Psoas muscle (tissue), 7 donors: ENCODE measurements at regions not wholly inside any gene's neighbourhood (a gene's known extent, or its start where the extent isn't known, plus 50 kb on each side); places are given as distances from the start of the nearest gene placed in this dataset.

Experiments
- ATAC-seq, 4 donors: fragments of 200-7000 bp; cut with Tn5 transposase; one replicate each; pipeline ENCODE4 v1.9.1; 2020; ENCODE audit warnings: moderate library complexity in 3 of 4, mild to moderate bottlenecking in 2 of 4
- DNase-seq, 2 donors: peaks; one replicate each; pipeline ENCODE4 v3.0.0-alpha.2; 2020
- H3K27ac ChIP-seq: fragments of 200-600 bp; one replicate; pipeline ENCODE4 v1.8.0; 2022
- H3K27me3 ChIP-seq, 3 donors: fragments of 200-600 bp in 1 of 3; one replicate each; pipeline versions ENCODE4 v1.6.1 to v1.8.0; 2013 to 2022; ENCODE audit warnings: low read length in 2 of 3, mild to moderate bottlenecking in 2 of 3, moderate library complexity in 1 of 3; ENCODE audit not compliant: insufficient read depth in 3 of 3
- H3K36me3 ChIP-seq, 2 donors: fragments of 200-600 bp in 1 of 2; one replicate each; pipeline versions ENCODE4 v1.6.1 to v1.8.0; 2013 to 2022; ENCODE audit warnings: low read depth in 1 of 2, mild to moderate bottlenecking in 1 of 2, moderate library complexity in 1 of 2; ENCODE audit not compliant: insufficient read depth in 1 of 2
- H3K4me1 ChIP-seq: fragments of 200-600 bp; one replicate; pipeline ENCODE4 v1.8.0; 2022
- H3K4me3 ChIP-seq: fragments of 200-600 bp; one replicate; pipeline ENCODE4 v1.8.0; 2022; ENCODE audit warnings: mild to moderate bottlenecking
- H3K9me3 ChIP-seq: fragments of 200-600 bp; one replicate; pipeline ENCODE4 v1.8.0; 2022
- WGBS, 3 donors: extraction: QIAGEN DNeasy Blood & Tissue Kit; methylation state at CpG; one replicate each; pipeline versions ENCODE4 v1.1.6 to v1.1.7; 2013; 5-methylcytosine and 5-hydroxymethylcytosine counted together
- intact Hi-C, 2 donors: fragments of 100-400 bp; cut with DNase I; formaldehyde crosslinking; loops; one replicate each; pipeline versions ENCODE4 v1.11.0 to v1.14.2; 2022
- TF ChIP-seq, protein P1 (sequence below): fragments of 200-600 bp; IDR thresholded peaks from one replicate; pipeline ENCODE4 v1.8.0; 2022; ENCODE audit warnings: antibody characterized with exemption
- donor health status: healthy with polysubstance abuse.
- donor health status: DM: no; HTN: no; CAD: no; lungs with moderate emphysema.
- donor health status: Bipolar disorder and iron deficiency.
- donor health status: healthy.
- donor health status: DM: yes; HTN: yes; CAD: no.
- donor health status: DM: no; HTN: no; CAD: no.
- donor health status: DM: yes; HTN: yes; CAD: no.

DNA sequence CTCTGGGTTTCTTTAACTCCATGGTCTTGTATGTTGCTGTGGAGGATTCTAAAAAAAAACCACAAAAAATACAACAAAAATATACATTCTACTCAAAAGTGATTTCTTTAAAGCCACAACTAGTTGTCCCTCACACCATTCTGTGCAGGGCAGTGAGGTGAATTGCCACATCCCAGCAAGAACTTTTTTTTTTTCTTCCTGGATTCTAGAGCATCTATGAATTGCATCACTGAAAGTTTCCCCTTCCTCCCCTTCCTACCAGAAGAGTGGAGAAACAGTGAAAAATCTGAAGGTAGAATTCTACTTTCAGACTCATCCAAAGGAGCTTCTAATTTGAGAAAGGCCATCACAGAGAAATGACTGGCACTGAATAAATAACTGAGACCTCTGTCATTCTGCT, 395.3 kb downstream of the AEBP2 start:
- Histone ChIP-seq H3K4me1 (no peaks in the 10 kb centered on the region), H3K36me3 (no peaks in the 10 kb centered on the region), H3K27me3 (no peaks in the 10 kb centered on the region), H3K9me3 (no peaks in the 10 kb centered on the region), H3K27ac (no peak overlapping the region), H3K4me3 (no peak overlapping the region)
- intact Hi-C loops: no loop called here
- TF ChIP-seq, protein P1, sequence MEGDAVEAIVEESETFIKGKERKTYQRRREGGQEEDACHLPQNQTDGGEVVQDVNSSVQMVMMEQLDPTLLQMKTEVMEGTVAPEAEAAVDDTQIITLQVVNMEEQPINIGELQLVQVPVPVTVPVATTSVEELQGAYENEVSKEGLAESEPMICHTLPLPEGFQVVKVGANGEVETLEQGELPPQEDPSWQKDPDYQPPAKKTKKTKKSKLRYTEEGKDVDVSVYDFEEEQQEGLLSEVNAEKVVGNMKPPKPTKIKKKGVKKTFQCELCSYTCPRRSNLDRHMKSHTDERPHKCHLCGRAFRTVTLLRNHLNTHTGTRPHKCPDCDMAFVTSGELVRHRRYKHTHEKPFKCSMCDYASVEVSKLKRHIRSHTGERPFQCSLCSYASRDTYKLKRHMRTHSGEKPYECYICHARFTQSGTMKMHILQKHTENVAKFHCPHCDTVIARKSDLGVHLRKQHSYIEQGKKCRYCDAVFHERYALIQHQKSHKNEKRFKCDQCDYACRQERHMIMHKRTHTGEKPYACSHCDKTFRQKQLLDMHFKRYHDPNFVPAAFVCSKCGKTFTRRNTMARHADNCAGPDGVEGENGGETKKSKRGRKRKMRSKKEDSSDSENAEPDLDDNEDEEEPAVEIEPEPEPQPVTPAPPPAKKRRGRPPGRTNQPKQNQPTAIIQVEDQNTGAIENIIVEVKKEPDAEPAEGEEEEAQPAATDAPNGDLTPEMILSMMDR: no peak
- DNase-seq (no peak), ATAC-seq (no peak)

DNA sequence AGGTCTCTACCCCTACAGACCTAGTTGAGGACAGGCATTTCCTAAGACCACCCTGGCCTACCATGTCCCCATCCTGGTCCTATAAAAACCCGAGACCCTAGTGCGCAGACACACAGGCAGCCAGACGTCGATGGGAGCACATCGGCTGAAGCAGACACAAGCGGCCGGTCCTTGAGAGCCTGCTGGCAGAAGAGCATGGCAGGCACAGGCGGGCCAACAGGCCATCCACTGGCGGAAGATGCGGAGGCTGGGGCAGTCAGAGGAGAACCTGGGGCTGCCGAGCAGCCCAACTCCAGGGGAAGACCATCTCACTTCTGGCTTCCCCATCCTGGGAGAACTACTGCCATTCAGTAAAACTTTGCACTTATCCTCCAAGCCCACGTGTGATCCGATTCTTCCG, 396.8 kb downstream of the AEBP2 start:
- ATAC-seq (no peak), DNase-seq (no peak)
- no peak overlapping the region for H3K27ac ChIP-seq
- TF ChIP-seq, protein P1: no peak
- no peaks in the 10 kb centered on the region for H3K9me3 ChIP-seq
- H3K4me1 ChIP-seq: no peaks in the 10 kb centered on the region
- no peak overlapping the region for H3K4me3 ChIP-seq
- no peaks in the 10 kb centered on the region for H3K36me3 ChIP-seq
- 97 to 98% (median 98%) methylated on average over 14 of the region's 14 CpGs for WGBS, 3 donors
- no peaks in the 10 kb centered on the region for H3K27me3 ChIP-seq
- intact Hi-C loops: no loop called here

DNA sequence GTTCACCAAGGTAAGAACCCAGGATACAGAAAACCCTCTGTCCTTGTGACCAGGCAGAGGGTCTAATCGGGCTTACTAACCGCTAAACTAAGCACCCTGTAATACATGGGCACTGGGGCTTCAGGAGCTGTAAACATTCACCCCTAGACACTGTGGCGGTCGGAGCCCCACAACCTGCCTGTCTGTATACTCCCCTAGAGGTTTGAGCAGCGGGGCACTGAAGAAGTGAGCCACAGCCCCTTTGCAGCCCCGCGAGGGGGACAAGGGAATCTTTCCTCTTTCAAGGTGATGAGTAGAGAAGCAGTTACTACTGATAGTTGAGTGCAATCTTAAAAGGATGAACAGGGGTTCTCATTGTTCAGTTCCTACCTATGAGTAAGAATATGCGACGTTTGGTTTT, 397.2 kb downstream of the AEBP2 start:
- TF ChIP-seq, protein P1: no peak
- no peak for ATAC-seq
- no peak for DNase-seq
- no peak overlapping the region for H3K27ac ChIP-seq
- no peaks in the 10 kb centered on the region for H3K9me3 ChIP-seq
- intact Hi-C loops: no loop called here
- H3K36me3 ChIP-seq: no peaks in the 10 kb centered on the region
- H3K27me3 ChIP-seq: no peaks in the 10 kb centered on the region
- WGBS, 3 donors: 92 to 95% (median 95%) methylated on average over 9 of the region's 9 CpGs
- H3K4me1 ChIP-seq: no peaks in the 10 kb centered on the region
- H3K4me3 ChIP-seq: no peak overlapping the region

- Histone ChIP-seq H3K27me3 (no peaks in the 10 kb centered on the region), H3K4me3 (no peak overlapping the region), H3K27ac (no peak overlapping the region), H3K36me3 (no peaks in the 10 kb centered on the region), H3K9me3 (no peaks in the 10 kb centered on the region), H3K4me1 (no peaks in the 10 kb centered on the region)
- TF ChIP-seq, protein P1: no peak
- no peak for DNase-seq
- 61 to 70% (median 64%) methylated on average over 3 of the region's 3 CpGs for WGBS, 3 donors
- ATAC-seq: no peak
- intact Hi-C loops: no loop called here
Measured at GRCh38 chr12:19837543-19837942, 398.3 kb downstream of the AEBP2 start.

- Histone ChIP-seq H3K9me3 (no peaks in the 10 kb centered on the region), H3K4me3 (no peak overlapping the region), H3K27me3 (no peaks in the 10 kb centered on the region), H3K36me3 (no peaks in the 10 kb centered on the region), H3K4me1 (no peaks in the 10 kb centered on the region), H3K27ac (no peak overlapping the region)
- DNase-seq (no peak), ATAC-seq (no peak)
- TF ChIP-seq, protein P1: no peak
- intact Hi-C loops: no loop called here
Measured at GRCh38 chr12:19841451-19841850, 402.2 kb downstream of the AEBP2 start.
